ENCODE measurements at regions not wholly inside any gene's neighbourhood (a gene's known extent, or its start where the extent isn't known, plus 50 kb on each side); places are given as distances from the start of the nearest gene placed in this dataset.

DNA sequence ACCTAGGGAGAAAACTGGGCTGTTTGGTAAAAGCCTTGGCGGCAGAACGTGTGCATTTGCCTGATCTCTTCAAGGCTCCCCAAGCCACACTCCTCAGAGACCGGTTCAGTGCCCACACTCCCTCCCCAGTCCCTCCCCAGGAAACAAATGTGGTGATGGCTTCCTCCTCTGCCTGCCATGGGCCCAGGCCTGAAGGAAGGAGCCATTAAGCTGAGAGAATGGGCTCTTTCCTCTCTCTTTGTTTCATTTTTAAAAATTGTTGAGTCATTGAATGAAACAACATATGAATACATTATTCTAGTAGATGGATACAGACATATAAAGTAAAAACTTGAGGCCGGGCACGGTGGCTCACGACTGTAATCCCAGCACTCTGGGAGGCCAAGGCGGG lies 50.6 kb upstream of the YWHAQ start:
- Histone ChIP-seq H3K27ac (no peak overlapping the region), H3K36me3 (no peaks in the 10 kb centered on the region), H3K4me3 (no peak overlapping the region), H3K27me3 (no peaks in the 10 kb centered on the region), H3K9me3 (no peaks in the 10 kb centered on the region), H3K4me1 (no peaks in the 10 kb centered on the region)
- DNase-seq (no peak), ATAC-seq (no peak)
- intact Hi-C loops (cut with DNase I; ENCODE audit: low total_unique reads): no loop called here
- TF ChIP-seq, protein P1, sequence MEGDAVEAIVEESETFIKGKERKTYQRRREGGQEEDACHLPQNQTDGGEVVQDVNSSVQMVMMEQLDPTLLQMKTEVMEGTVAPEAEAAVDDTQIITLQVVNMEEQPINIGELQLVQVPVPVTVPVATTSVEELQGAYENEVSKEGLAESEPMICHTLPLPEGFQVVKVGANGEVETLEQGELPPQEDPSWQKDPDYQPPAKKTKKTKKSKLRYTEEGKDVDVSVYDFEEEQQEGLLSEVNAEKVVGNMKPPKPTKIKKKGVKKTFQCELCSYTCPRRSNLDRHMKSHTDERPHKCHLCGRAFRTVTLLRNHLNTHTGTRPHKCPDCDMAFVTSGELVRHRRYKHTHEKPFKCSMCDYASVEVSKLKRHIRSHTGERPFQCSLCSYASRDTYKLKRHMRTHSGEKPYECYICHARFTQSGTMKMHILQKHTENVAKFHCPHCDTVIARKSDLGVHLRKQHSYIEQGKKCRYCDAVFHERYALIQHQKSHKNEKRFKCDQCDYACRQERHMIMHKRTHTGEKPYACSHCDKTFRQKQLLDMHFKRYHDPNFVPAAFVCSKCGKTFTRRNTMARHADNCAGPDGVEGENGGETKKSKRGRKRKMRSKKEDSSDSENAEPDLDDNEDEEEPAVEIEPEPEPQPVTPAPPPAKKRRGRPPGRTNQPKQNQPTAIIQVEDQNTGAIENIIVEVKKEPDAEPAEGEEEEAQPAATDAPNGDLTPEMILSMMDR (IDR thresholded peaks at IDR 0.05 in 4 of 5, conservative IDR thresholded peaks at IDR 0.05 in 1 of 5): no peak
- TF ChIP-seq POLR2A (IDR thresholded peaks at IDR 0.05): no peak
- in situ Hi-C loops (cut with MboI; ENCODE audit: low sequenced_read_pairs in 4 of 4): no loop called here

DNA sequence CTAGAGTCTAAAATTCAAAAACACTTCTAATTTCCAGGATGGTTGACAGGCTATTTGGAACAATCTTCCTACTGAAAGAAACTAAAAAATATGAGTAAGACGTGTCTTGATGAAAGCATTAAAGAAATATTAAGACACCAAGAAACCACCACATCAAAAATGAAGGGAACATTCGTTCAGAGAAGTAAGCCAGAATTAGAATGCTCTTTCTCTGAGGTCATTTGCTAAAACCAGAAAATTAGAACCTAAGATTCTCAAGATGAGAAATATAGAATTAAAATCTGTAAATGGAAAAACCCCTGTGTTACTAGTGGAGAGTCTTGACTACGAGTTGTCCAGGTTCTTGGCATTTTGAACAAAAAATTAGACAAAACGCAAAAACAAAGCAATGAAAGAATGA lies 54.8 kb upstream of the YWHAQ start:
- H3K9me3 ChIP-seq: no peaks in the 10 kb centered on the region
- no peak for ATAC-seq
- intact Hi-C loops (cut with DNase I; ENCODE audit: low total_unique reads) (no loop called here), in situ Hi-C loops (cut with MboI; ENCODE audit: low sequenced_read_pairs in 4 of 4) (no loop called here)
- TF ChIP-seq, protein P1 (IDR thresholded peaks at IDR 0.05 in 4 of 5, conservative IDR thresholded peaks at IDR 0.05 in 1 of 5): no peak
- no peak for TF ChIP-seq POLR2A (IDR thresholded peaks at IDR 0.05)
- no peak overlapping the region for H3K4me3 ChIP-seq
- H3K27ac ChIP-seq: no peak overlapping the region
- H3K27me3 ChIP-seq: no peaks in the 10 kb centered on the region
- DNase-seq: no peak
- H3K4me1 ChIP-seq: no peaks in the 10 kb centered on the region
- H3K36me3 ChIP-seq: no peaks in the 10 kb centered on the region

DNA sequence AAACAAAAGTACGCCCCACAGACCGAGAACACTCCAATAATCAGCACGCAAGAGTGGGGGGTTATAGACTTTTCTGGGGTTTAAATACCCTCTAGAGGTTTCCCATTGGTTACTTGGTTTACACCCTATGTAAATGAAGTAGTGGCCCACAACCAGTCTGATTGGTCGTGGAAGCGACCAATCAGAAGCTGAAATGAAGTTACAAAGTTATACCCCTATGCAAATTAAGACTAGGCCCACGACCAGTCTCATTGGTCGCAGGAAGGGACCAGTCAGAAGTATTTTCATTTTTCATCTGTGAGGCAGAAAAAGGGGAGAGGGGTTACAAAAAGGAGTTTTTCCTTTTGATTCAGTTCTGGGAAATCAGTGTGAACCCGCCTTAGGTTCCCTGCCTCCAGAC lies 55.3 kb upstream of the YWHAQ start:
- TF ChIP-seq POLR2A (IDR thresholded peaks at IDR 0.05): no peak
- TF ChIP-seq, protein P1 (IDR thresholded peaks at IDR 0.05 in 4 of 5, conservative IDR thresholded peaks at IDR 0.05 in 1 of 5): no peak
- in situ Hi-C loops (cut with MboI; ENCODE audit: low sequenced_read_pairs in 4 of 4) (no loop called here), intact Hi-C loops (cut with DNase I; ENCODE audit: low total_unique reads) (no loop called here)
- Histone ChIP-seq H3K9me3 (no peaks in the 10 kb centered on the region), H3K27ac (no peak overlapping the region), H3K4me3 (no peak overlapping the region), H3K4me1 (no peaks in the 10 kb centered on the region), H3K36me3 (no peaks in the 10 kb centered on the region), H3K27me3 (no peaks in the 10 kb centered on the region)
- ATAC-seq (no peak), DNase-seq (no peak)

DNA sequence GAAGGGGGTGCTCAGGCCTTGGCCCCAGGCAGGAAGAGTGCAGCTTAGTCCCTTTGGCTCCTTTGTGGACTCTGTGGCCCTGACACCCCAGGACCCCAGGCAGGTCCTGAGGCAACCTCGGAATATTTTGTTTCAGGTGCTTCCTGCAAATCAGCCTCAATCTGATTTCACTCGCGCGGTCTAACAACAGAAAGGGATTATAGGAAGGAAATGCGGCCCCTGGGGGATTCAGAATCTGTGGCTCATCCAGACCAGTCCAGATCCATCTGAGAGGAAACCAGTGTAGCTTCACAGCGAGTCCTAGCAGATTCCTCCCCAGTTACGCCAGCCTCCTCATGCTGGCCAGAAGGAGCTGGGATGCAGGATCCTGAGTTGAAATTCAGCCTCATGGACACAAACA lies 59.5 kb upstream of the YWHAQ start:
- Histone ChIP-seq H3K36me3 (no peaks in the 10 kb centered on the region), H3K4me3 (no peak overlapping the region), H3K4me1 (peaks cover 19 to 20% of the 10 kb centered on the region in 2 donors), H3K27ac (peak overlapping the region in 1 of 4 donors; percentile 60), H3K27me3 (no peaks in the 10 kb centered on the region), H3K9me3 (no peaks in the 10 kb centered on the region)
- in situ Hi-C loops (cut with MboI; ENCODE audit: low sequenced_read_pairs in 4 of 4): no loop called here
- ATAC-seq: no peak
- intact Hi-C loops (cut with DNase I; ENCODE audit: low total_unique reads): loop anchor here (5.0 kb wide), 1 partner anchor 218 kb away; the partner anchor contains the start of gene IAH1
- TF ChIP-seq, protein P1 (IDR thresholded peaks at IDR 0.05 in 4 of 5, conservative IDR thresholded peaks at IDR 0.05 in 1 of 5): no peak
- TF ChIP-seq POLR2A (IDR thresholded peaks at IDR 0.05): no peak
- no peak for DNase-seq
